Chondrocyte (in vitro differentiated cells): ENCODE measurements at regions not wholly inside any gene's neighbourhood (a gene's known extent, or its start where the extent isn't known, plus 50 kb on each side); places are given as distances from the start of the nearest gene placed in this dataset.

Experiments used
- DNase-seq: peaks from one replicate; pipeline ENCODE4 v3.0.0; 2021; ENCODE audit warnings: mixed read lengths, low spot score
- H3K27ac Mint-ChIP-seq: one replicate; pipeline ENCODE4 v1.8.0; 2021; ENCODE audit warnings: mild to moderate bottlenecking, moderate library complexity, mixed read lengths; ENCODE audit not compliant: unreplicated experiment
- H3K27me3 Mint-ChIP-seq: 2 replicates; pipeline ENCODE4 v1.8.0; 2021; ENCODE audit warnings: low read depth, mixed read lengths
- H3K36me3 Mint-ChIP-seq: 2 replicates; pipeline ENCODE4 v1.8.0; 2021; ENCODE audit warnings: low read depth, mixed read lengths
- H3K4me1 Mint-ChIP-seq: 2 replicates; pipeline ENCODE4 v1.8.0; 2021; ENCODE audit warnings: low read depth, mild to moderate bottlenecking, mixed read lengths
- H3K4me3 Mint-ChIP-seq: one replicate; pipeline ENCODE4 v1.8.0; 2021; ENCODE audit warnings: mild to moderate bottlenecking, moderate library complexity, mixed read lengths; ENCODE audit not compliant: unreplicated experiment
- H3K9me3 Mint-ChIP-seq: 2 replicates; pipeline ENCODE4 v1.8.0; 2021; ENCODE audit warnings: low read depth, mixed read lengths
- TF ChIP-seq, protein P1 (sequence below): fragments of 200-600 bp; sonication (generic); IDR thresholded peaks from 2 replicates; pipeline ENCODE4 v1.5.0; 2021; ENCODE audit warnings: antibody characterized with exemption, mild to moderate bottlenecking, moderate library complexity

- no peak overlapping the region for H3K27ac Mint-ChIP-seq
- H3K4me1 Mint-ChIP-seq, result no peaks in the 10 kb centered on the region
- no peaks in the 10 kb centered on the region for H3K9me3 Mint-ChIP-seq
- DNase-seq, result no peak
- TF ChIP-seq, protein P1, sequence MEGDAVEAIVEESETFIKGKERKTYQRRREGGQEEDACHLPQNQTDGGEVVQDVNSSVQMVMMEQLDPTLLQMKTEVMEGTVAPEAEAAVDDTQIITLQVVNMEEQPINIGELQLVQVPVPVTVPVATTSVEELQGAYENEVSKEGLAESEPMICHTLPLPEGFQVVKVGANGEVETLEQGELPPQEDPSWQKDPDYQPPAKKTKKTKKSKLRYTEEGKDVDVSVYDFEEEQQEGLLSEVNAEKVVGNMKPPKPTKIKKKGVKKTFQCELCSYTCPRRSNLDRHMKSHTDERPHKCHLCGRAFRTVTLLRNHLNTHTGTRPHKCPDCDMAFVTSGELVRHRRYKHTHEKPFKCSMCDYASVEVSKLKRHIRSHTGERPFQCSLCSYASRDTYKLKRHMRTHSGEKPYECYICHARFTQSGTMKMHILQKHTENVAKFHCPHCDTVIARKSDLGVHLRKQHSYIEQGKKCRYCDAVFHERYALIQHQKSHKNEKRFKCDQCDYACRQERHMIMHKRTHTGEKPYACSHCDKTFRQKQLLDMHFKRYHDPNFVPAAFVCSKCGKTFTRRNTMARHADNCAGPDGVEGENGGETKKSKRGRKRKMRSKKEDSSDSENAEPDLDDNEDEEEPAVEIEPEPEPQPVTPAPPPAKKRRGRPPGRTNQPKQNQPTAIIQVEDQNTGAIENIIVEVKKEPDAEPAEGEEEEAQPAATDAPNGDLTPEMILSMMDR, result no peak
- H3K36me3 Mint-ChIP-seq, result no peaks in the 10 kb centered on the region
- peaks cover 16% of the 10 kb centered on the region for H3K27me3 Mint-ChIP-seq
- no peak overlapping the region for H3K4me3 Mint-ChIP-seq
Measured at GRCh38 chr14:45519766-45520165, 266.8 kb upstream of the MIS18BP1 start.

- no peak for DNase-seq
- Mint-ChIP-seq H3K36me3 (no peaks in the 10 kb centered on the region), H3K4me1 (no peaks in the 10 kb centered on the region)
Measured at GRCh38 chr14:45492876-45493275, 239.9 kb upstream of the MIS18BP1 start.

GRCh38 chr14:45491914-45492313 is 238.9 kb upstream of the MIS18BP1 start:
- Mint-ChIP-seq H3K9me3 (peaks cover 15% of the 10 kb centered on the region), H3K4me3 (no peak overlapping the region), H3K27ac (no peak overlapping the region), H3K4me1 (no peaks in the 10 kb centered on the region), H3K36me3 (no peaks in the 10 kb centered on the region), H3K27me3 (no peaks in the 10 kb centered on the region)
- TF ChIP-seq, protein P1, result no peak
- DNase-seq, result no peak

More at GRCh38 chr14:45492876-45493275, 239.9 kb upstream of the MIS18BP1 start:
- H3K4me3 Mint-ChIP-seq, result no peak overlapping the region
- peaks cover 13% of the 10 kb centered on the region for H3K9me3 Mint-ChIP-seq
- no peaks in the 10 kb centered on the region for H3K27me3 Mint-ChIP-seq
- TF ChIP-seq, protein P1, result no peak
- H3K27ac Mint-ChIP-seq, result no peak overlapping the region

DNA sequence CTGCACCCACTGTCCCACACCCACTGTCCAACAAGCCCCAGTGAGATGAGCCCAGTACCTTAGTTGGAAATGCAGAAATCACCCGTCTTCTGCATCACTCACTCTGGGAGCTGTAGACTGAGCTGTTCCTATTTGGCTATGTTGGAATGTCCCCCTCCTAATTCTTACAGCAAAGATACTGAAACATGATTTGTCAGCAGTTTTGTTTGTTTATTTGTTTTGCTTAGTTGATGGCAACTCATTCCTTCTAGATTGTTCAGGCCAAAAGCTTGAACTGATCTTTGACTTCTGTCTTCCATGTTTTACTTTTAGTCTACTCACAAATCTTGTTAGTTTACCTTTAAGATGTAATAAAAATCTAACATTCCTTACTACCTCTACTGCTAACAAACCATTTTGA is 233.6 kb upstream of the MIS18BP1 start:
- no peaks in the 10 kb centered on the region for H3K4me1 Mint-ChIP-seq
- H3K27ac Mint-ChIP-seq, result no peak overlapping the region
- TF ChIP-seq, protein P1, result no peak
- H3K36me3 Mint-ChIP-seq, result no peaks in the 10 kb centered on the region
- H3K9me3 Mint-ChIP-seq, result peaks cover 43% of the 10 kb centered on the region
- H3K27me3 Mint-ChIP-seq, result no peaks in the 10 kb centered on the region
- no peak for DNase-seq
- no peak overlapping the region for H3K4me3 Mint-ChIP-seq

DNA sequence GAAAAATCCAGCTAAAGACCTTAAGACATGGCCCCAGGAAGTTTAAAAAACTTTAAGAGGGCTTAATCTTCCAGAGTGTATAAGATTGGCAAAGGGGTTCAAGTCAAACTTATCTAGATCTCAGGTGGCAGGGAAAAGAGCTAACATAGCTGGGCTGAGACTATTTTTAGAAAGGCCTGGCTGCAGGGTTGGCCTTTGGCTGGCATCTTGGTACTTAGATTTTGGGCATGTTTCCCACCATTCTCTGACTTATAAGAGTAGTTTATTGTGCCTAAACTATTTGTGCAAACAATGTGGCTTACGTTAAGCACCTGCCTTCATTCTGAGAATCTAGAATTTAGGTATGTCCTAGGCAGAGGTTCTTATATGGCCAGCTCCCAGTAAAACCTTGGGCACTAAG is 214.0 kb upstream of the MIS18BP1 start:
- Mint-ChIP-seq H3K36me3 (no peaks in the 10 kb centered on the region), H3K4me1 (no peaks in the 10 kb centered on the region), H3K27ac (no peak overlapping the region), H3K9me3 (no peaks in the 10 kb centered on the region), H3K4me3 (no peak overlapping the region), H3K27me3 (peaks cover 4% of the 10 kb centered on the region)
- DNase-seq, result no peak
- TF ChIP-seq, protein P1, result no peak
